Heart left ventricle (tissue), 13 donors: ENCODE measurements at regions not wholly inside any gene's neighbourhood (a gene's known extent, or its start where the extent isn't known, plus 50 kb on each side); places are given as distances from the start of the nearest gene placed in this dataset.

ENCODE experiments used
- CTCF ChIP-seq, 12 donors: fragments of 200-600 bp; sonication (generic) in 4 of 12; IDR thresholded peaks; one replicate each; pipeline versions ENCODE4 v1.5.0 to v1.8.0; 2018 to 2022; ENCODE audit warnings: antibody characterized with exemption in 12 of 12, mild to moderate bottlenecking in 5 of 12
- POLR2A ChIP-seq, 2 donors: fragments of 450-650 bp; IDR thresholded peaks; one replicate each; pipeline ENCODE4 v1.6.1; 2017; ENCODE audit warnings: antibody characterized with exemption in 2 of 2, mild to moderate bottlenecking in 2 of 2, moderate library complexity in 2 of 2
- donor health status: ischemic (EF 13 %, LVEDD 7.1; RV severe dilation, severe dysfunction).
- donor health status: DM: no; HTN: yes; CAD: no.
- donor health status: DM: no; HTN: no; CAD: no.
- donor health status: ischemic (EF 25% LVEDD 6.9; RV normal size, moderate dysfunction).
- donor health status: ischemic (EF 25% LVEDD 5.7; RV mildly dilated, moderate dysfunction).
- donor health status: ischemic (EF 35%, LVEDD 5.7; RV mildly dilated, moderate dysfunction).
- donor health status: nonischemic (EF 11% LVEDD 7.7; RV severe dilation, severe dysfunction).
- donor health status: DM: yes; HTN: yes; CAD: no.
- donor health status: PGD.
- donor health status: ischemic (EF 29% LVEDD 5.4; RV normal size, mild dysfunction).
- donor health status: nonischemic (EF 23%, LVEDD 6.1; RV moderate dilation, normal function).

GRCh38 chr14:48350971-48351370 lies 675.6 kb upstream of the MDGA2 start:
- no peak for TF ChIP-seq CTCF (IDR thresholded peaks at IDR 0.05)
- TF ChIP-seq POLR2A (IDR thresholded peaks at IDR 0.05) = no peak
